OCI-LY7 (cell line): ENCODE measurements at regions not wholly inside any gene's neighbourhood (a gene's known extent, or its start where the extent isn't known, plus 50 kb on each side); places are given as distances from the start of the nearest gene placed in this dataset.

Experiments
- EZH2phosphoT487 ChIP-seq: fragments of 200-600 bp; sonication (generic); IDR thresholded peaks from 2 replicates; pipeline ENCODE4 v1.6.1; 2018; ENCODE audit warnings: low read depth, borderline replicate concordance, mild to moderate bottlenecking, mixed run types, antibody characterized with exemption, low read length, moderate library complexity, mixed read lengths
- TF ChIP-seq, protein P1 (sequence below): fragments of 200-600 bp; sonication (generic); conservative IDR thresholded peaks from 2 replicates; pipeline ENCODE4 v1.5.1; 2014; ENCODE audit warnings: mild to moderate bottlenecking, antibody characterized with exemption, low read length, moderate library complexity, mixed read lengths

GRCh38 chrX:13219991-13220764, 99.7 kb downstream of the ATXN3L start:
- TF ChIP-seq, protein P1, sequence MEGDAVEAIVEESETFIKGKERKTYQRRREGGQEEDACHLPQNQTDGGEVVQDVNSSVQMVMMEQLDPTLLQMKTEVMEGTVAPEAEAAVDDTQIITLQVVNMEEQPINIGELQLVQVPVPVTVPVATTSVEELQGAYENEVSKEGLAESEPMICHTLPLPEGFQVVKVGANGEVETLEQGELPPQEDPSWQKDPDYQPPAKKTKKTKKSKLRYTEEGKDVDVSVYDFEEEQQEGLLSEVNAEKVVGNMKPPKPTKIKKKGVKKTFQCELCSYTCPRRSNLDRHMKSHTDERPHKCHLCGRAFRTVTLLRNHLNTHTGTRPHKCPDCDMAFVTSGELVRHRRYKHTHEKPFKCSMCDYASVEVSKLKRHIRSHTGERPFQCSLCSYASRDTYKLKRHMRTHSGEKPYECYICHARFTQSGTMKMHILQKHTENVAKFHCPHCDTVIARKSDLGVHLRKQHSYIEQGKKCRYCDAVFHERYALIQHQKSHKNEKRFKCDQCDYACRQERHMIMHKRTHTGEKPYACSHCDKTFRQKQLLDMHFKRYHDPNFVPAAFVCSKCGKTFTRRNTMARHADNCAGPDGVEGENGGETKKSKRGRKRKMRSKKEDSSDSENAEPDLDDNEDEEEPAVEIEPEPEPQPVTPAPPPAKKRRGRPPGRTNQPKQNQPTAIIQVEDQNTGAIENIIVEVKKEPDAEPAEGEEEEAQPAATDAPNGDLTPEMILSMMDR: no peak
- TF ChIP-seq EZH2phosphoT487: no peak
